Spleen (tissue), 11 donors: ENCODE measurements at regions not wholly inside any gene's neighbourhood (a gene's known extent, or its start where the extent isn't known, plus 50 kb on each side); places are given as distances from the start of the nearest gene placed in this dataset.

Source experiments
- DNase-seq: peaks from one replicate; pipeline ENCODE4 v3.0.0-alpha.2; 2020
- H3K27ac ChIP-seq, 8 donors: fragments of 200-600 bp; sonication (generic) in 7 of 8; 1 replicate in 4 of 8; 2 replicates in 4 of 8; pipeline versions ENCODE4 v1.5.0 to v1.8.0; 2016 to 2021; ENCODE audit warnings: inconsistent platforms in 4 of 8, mild to moderate bottlenecking in 4 of 8, moderate library complexity in 1 of 8
- H3K27me3 ChIP-seq, 7 donors: fragments of 200-600 bp; sonication (generic) in 6 of 7; replicated peaks in 1 of 7; 1 replicate in 4 of 7; 2 replicates in 3 of 7; pipeline versions ENCODE4 v1.5.0 to v1.8.0; 2016 to 2021; ENCODE audit warnings: inconsistent platforms in 3 of 7, mild to moderate bottlenecking in 1 of 7
- H3K36me3 ChIP-seq, 6 donors: fragments of 200-600 bp; sonication (generic) in 5 of 6; 1 replicate in 4 of 6; 2 replicates in 2 of 6; pipeline versions ENCODE4 v1.5.0 to v1.8.0; 2016 to 2021; ENCODE audit warnings: inconsistent platforms in 2 of 6
- H3K4me1 ChIP-seq, 6 donors: fragments of 200-600 bp; sonication (generic) in 5 of 6; 1 replicate in 3 of 6; 2 replicates in 3 of 6; pipeline versions ENCODE4 v1.5.0 to v1.8.0; 2016 to 2021; ENCODE audit warnings: inconsistent platforms in 3 of 6
- H3K4me3 ChIP-seq, 8 donors: fragments of 200-600 bp; sonication (generic) in 7 of 8; 1 replicate in 4 of 8; 2 replicates in 4 of 8; pipeline versions ENCODE4 v1.5.0 to v1.8.0; 2016 to 2021; ENCODE audit warnings: inconsistent platforms in 4 of 8, mild to moderate bottlenecking in 4 of 8, moderate library complexity in 2 of 8
- H3K9me3 ChIP-seq, 8 donors: fragments of 200-600 bp; sonication (generic) in 7 of 8; 1 replicate in 4 of 8; 2 replicates in 4 of 8; pipeline versions ENCODE4 v1.5.0 to v1.8.0; 2016 to 2021; ENCODE audit warnings: inconsistent platforms in 4 of 8
- CTCF ChIP-seq, 11 experiments: fragments of 200-600 bp in 7 of 11; fragments of 450-650 bp in 4 of 11; sonication (generic) in 4 of 11; IDR thresholded peaks in 8 of 11; conservative IDR thresholded peaks in 3 of 11; 1 replicate in 7 of 11; 2 replicates in 4 of 11; pipeline versions ENCODE4 v1.4.0 to v1.8.0; 2016 to 2021; ENCODE audit warnings: antibody characterized with exemption in 11 of 11, inconsistent platforms in 4 of 11, mild to moderate bottlenecking in 1 of 11
- POLR2A ChIP-seq, 3 donors: fragments of 450-650 bp; IDR thresholded peaks; one replicate each; pipeline ENCODE4 v1.5.1; 2017; ENCODE audit warnings: antibody characterized with exemption in 3 of 3, mild to moderate bottlenecking in 1 of 3
- POLR2AphosphoS5 ChIP-seq, 3 donors: sonication (generic); formaldehyde crosslinking; IDR thresholded peaks; one replicate each; pipeline ENCODE4 v1.5.1; 2017; ENCODE audit warnings: antibody characterized with exemption in 3 of 3
- WGBS, 5 donors: extraction: QIAGEN DNeasy Blood & Tissue Kit in 3 of 5; methylation state at CpG; one replicate each; pipeline versions ENCODE4 v1.1.5 to v1.1.7; 2013 to 2018; 5-methylcytosine and 5-hydroxymethylcytosine counted together
- intact Hi-C: fragments of 100-400 bp; cut with DNase I; formaldehyde crosslinking; loops from one replicate; pipeline ENCODE4 v1.15.0; 2023; ENCODE audit warnings: low total_unique reads
- donor health status: healthy with polysubstance abuse.
- donor health status: DM: no; HTN: no; CAD: no; lungs with moderate emphysema.
- donor health status: DM: no; HTN: no; CAD: no.
- donor health status: Bipolar disorder and iron deficiency.
- donor health status: healthy.
- donor health status: DM: no; HTN: no; CAD: no.
- donor health status: DM: yes; HTN: yes; CAD: no.

- no peak for DNase-seq
- intact Hi-C loops: no loop called here
- WGBS, 5 donors: 84 to 97% (median 89%) methylated on average over 1 of the region's 1 CpG
- Histone ChIP-seq H3K27ac (no peak overlapping the region), H3K27me3 (peaks cover 0 to 23% (median 0%) of the 10 kb centered on the region in 7 donors), H3K4me1 (no peaks in the 10 kb centered on the region), H3K4me3 (no peak overlapping the region), H3K9me3 (no peaks in the 10 kb centered on the region), H3K36me3 (no peaks in the 10 kb centered on the region)
- no peak for TF ChIP-seq POLR2A (IDR thresholded peaks at IDR 0.05)
- TF ChIP-seq CTCF (IDR thresholded peaks at IDR 0.05 in 8 of 11, conservative IDR thresholded peaks at IDR 0.05 in 3 of 11): no peak
Measured at GRCh38 chr2:175662335-175662734, 339.7 kb downstream of the LNPK start.

GRCh38 chr2:175648577-175649063, 353.4 kb downstream of the LNPK start:
- Histone ChIP-seq H3K9me3 (peaks cover 0 to 47% (median 25%) of the 10 kb centered on the region in 8 donors), H3K4me1 (no peaks in the 10 kb centered on the region), H3K27me3 (peaks cover 0 to 12% (median 0%) of the 10 kb centered on the region in 7 donors), H3K36me3 (no peaks in the 10 kb centered on the region), H3K27ac (no peak overlapping the region), H3K4me3 (no peak overlapping the region)
- no peak for TF ChIP-seq POLR2A (IDR thresholded peaks at IDR 0.05)
- TF ChIP-seq CTCF (IDR thresholded peaks at IDR 0.05 in 8 of 11, conservative IDR thresholded peaks at IDR 0.05 in 3 of 11): no peak
- no peak for TF ChIP-seq POLR2AphosphoS5 (IDR thresholded peaks at IDR 0.05)
- intact Hi-C loops: no loop called here
- 0 to 48% (median 3%) methylated on average over 1 of the region's 1 CpG for WGBS, 5 donors
- DNase-seq: no peak

GRCh38 chr2:175647058-175647457, 355.0 kb downstream of the LNPK start:
- intact Hi-C loops: no loop called here
- H3K36me3 ChIP-seq: no peaks in the 10 kb centered on the region
- WGBS, 5 donors: 97 to 100% (median 100%) methylated on average over 1 to 2 of the region's 2 CpGs
- peaks cover 0 to 37% (median 25%) of the 10 kb centered on the region in 8 donors for H3K9me3 ChIP-seq
- H3K27ac ChIP-seq: no peak overlapping the region
- H3K4me1 ChIP-seq: no peaks in the 10 kb centered on the region
- no peak overlapping the region for H3K4me3 ChIP-seq
- peaks cover 0 to 12% (median 0%) of the 10 kb centered on the region in 7 donors for H3K27me3 ChIP-seq
- DNase-seq: no peak
- no peak for TF ChIP-seq CTCF (IDR thresholded peaks at IDR 0.05 in 8 of 11, conservative IDR thresholded peaks at IDR 0.05 in 3 of 11)
- TF ChIP-seq POLR2AphosphoS5 (IDR thresholded peaks at IDR 0.05): no peak
- no peak for TF ChIP-seq POLR2A (IDR thresholded peaks at IDR 0.05)

DNA sequence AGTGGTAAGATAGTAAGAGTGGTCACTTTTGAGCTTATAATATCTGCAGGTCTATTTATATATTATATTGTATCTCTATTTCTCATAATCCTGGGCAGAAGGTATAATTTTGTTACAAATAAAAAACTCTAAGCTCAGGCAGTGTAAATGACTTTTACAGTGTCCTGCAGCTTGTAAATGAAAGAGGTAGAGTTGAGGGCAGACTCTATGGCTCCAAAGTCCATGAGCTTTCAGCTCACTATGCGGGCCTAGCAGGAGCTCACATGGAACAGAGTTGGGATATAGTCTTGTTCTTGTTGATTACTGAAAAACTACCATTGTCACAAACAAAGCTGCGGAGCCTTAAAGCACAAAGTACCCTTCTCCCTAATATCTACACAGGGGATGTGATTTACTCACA, 361.4 kb downstream of the LNPK start:
- WGBS, 5 donors: 89 to 96% (median 94%) methylated on average over 2 of the region's 2 CpGs
- peaks cover 0 to 4% (median 0%) of the 10 kb centered on the region in 7 donors for H3K27me3 ChIP-seq
- TF ChIP-seq POLR2A (IDR thresholded peaks at IDR 0.05) (no peak), CTCF (IDR thresholded peaks at IDR 0.05 in 8 of 11, conservative IDR thresholded peaks at IDR 0.05 in 3 of 11) (no peak), POLR2AphosphoS5 (IDR thresholded peaks at IDR 0.05) (no peak)

More for the DNA sequence above, 361.4 kb downstream of the LNPK start:
- no peaks in the 10 kb centered on the region for H3K4me1 ChIP-seq
- H3K9me3 ChIP-seq: no peaks in the 10 kb centered on the region
- intact Hi-C loops: no loop called here
- DNase-seq: no peak
- no peak overlapping the region for H3K27ac ChIP-seq
- no peak overlapping the region for H3K4me3 ChIP-seq
- no peaks in the 10 kb centered on the region for H3K36me3 ChIP-seq
